Endothelial cell of umbilical vein (primary cell): ENCODE measurements at regions not wholly inside any gene's neighbourhood (a gene's known extent, or its start where the extent isn't known, plus 50 kb on each side); places are given as distances from the start of the nearest gene placed in this dataset.

ENCODE experiments used
- BruUV-seq: library from RNA; stranded (reverse); fragments of 400-500 nt; replicated peaks from 2 replicates; lab custom pipeline; 2021; lab: Mats Ljungman, UMichigan
- CTCF ChIA-PET: fragments of 300-600, 350-600 bp; sonication (Branson Sonifier 250); formaldehyde crosslinking; loops from one replicate; lab custom pipeline; 2021; ENCODE audit warnings: antibody characterized with exemption, inconsistent platforms; lab: Charles Lee
- POLR2A ChIA-PET: fragments of 300-600, 350-600 bp; sonication (Branson Sonifier 250); formaldehyde crosslinking; loops from one replicate; lab custom pipeline; 2021; ENCODE audit warnings: antibody characterized with exemption, inconsistent platforms; lab: Charles Lee
- DNase-seq: peaks from one replicate; pipeline ENCODE4 v3.0.0-alpha.2; 2011; ENCODE audit warnings: low read depth, low spot score
- FAIRE-seq: peaks from 2 replicates; lab custom pipeline; 2011; peaks lifted over from hg19 to GRCh38; lab: Jason Lieb, UNC
- H2AFZ ChIP-seq: 2 replicates; pipeline ENCODE4 v1.6.0; 2012; ENCODE audit warnings: low read depth, low read length, control low read depth, inconsistent platforms
- H3K27ac ChIP-seq: 2 replicates; pipeline ENCODE4 v1.5.1; 2011; ENCODE audit warnings: low read depth, mild to moderate bottlenecking, control low read depth, low read length, moderate library complexity; ENCODE audit not compliant: insufficient read depth
- H3K27me3 ChIP-seq, 2 experiments: 2 replicates each; pipeline versions ENCODE4 v1.6.0 to v1.6.1; 2011; ENCODE audit warnings: low read length in 2 of 2, mixed read lengths in 1 of 2; ENCODE audit not compliant: control insufficient read depth in 2 of 2, insufficient read depth in 2 of 2
- H3K36me3 ChIP-seq, 2 experiments: 2 replicates in 1 of 2; 3 replicates in 1 of 2; pipeline ENCODE4 v1.5.1; 2011; ENCODE audit warnings: low read length in 2 of 2, mild to moderate bottlenecking in 1 of 2, moderate library complexity in 1 of 2; ENCODE audit not compliant: control insufficient read depth in 2 of 2, insufficient read depth in 2 of 2; ENCODE audit errors: extremely low read depth in 1 of 2
- H3K4me1 ChIP-seq: 3 replicates; pipeline ENCODE4 v1.5.1; 2011; ENCODE audit warnings: mild to moderate bottlenecking, low read length; ENCODE audit not compliant: control insufficient read depth, insufficient read depth; ENCODE audit errors: extremely low read depth
- H3K4me2 ChIP-seq: 2 replicates; pipeline ENCODE4 v1.6.1; 2011; ENCODE audit warnings: low read length, control low read depth, mixed read lengths; ENCODE audit not compliant: insufficient read depth
- H3K4me3 ChIP-seq, 3 experiments: fragments of 200-600 bp in 1 of 3; sonication (generic), shearing (Covaris generic) in 1 of 3; replicated peaks in 1 of 3; 2 replicates each; pipeline ENCODE4 v1.5.1; 2011 to 2016; ENCODE audit warnings: control low read depth in 3 of 3, low read length in 3 of 3, mild to moderate bottlenecking in 2 of 3, inconsistent platforms in 1 of 3, low read depth in 1 of 3, moderate library complexity in 1 of 3; ENCODE audit not compliant: insufficient read depth in 1 of 3
- H3K79me2 ChIP-seq: 2 replicates; pipeline ENCODE4 v1.6.0; 2012; ENCODE audit warnings: low read length, inconsistent platforms; ENCODE audit not compliant: control insufficient read depth, insufficient read depth
- H3K9ac ChIP-seq: replicated peaks from 2 replicates; pipeline ENCODE3; 2011; ENCODE audit warnings: low read length, control low read depth; ENCODE audit not compliant: insufficient read depth; ENCODE audit errors: extremely low read depth
- H3K9me1 ChIP-seq: replicated peaks from 3 replicates; pipeline ENCODE4 v1.6.0; 2011; ENCODE audit warnings: mild to moderate bottlenecking, low read length; ENCODE audit not compliant: control insufficient read depth, insufficient read depth; ENCODE audit errors: extremely low read depth
- H3K9me3 ChIP-seq: replicated peaks from 2 replicates; pipeline ENCODE4 v1.5.1; 2012; ENCODE audit warnings: low read length, inconsistent platforms; ENCODE audit not compliant: control insufficient read depth, insufficient read depth
- H4K20me1 ChIP-seq: replicated peaks from 2 replicates; pipeline ENCODE3; 2011; ENCODE audit warnings: mild to moderate bottlenecking, low read length; ENCODE audit not compliant: control insufficient read depth, insufficient read depth; ENCODE audit errors: extremely low read depth
- CTCF ChIP-seq, 2 donors: IDR thresholded peaks; 1 replicate in 1 of 2; 2 replicates in 1 of 2; pipeline ENCODE4 v1.5.1; 2011; ENCODE audit warnings: low read length in 2 of 2, mild to moderate bottlenecking in 2 of 2, moderate library complexity in 2 of 2, control low read depth in 1 of 2, inconsistent platforms in 1 of 2, low read depth in 1 of 2; ENCODE audit not compliant: insufficient read depth in 1 of 2; ENCODE audit errors: extremely low read depth in 1 of 2
- EZH2 ChIP-seq: IDR thresholded peaks from 2 replicates; pipeline ENCODE4 v1.6.1; 2012; ENCODE audit warnings: borderline replicate concordance, low read depth, mild to moderate bottlenecking, moderate library complexity, low read length, inconsistent platforms; ENCODE audit not compliant: severe bottlenecking
- FOS ChIP-seq: IDR thresholded peaks from 2 replicates; pipeline ENCODE4 v1.6.1; 2011; ENCODE audit warnings: mild to moderate bottlenecking, low read length, moderate library complexity, borderline replicate concordance; ENCODE audit not compliant: insufficient read depth
- GATA2 ChIP-seq: IDR thresholded peaks from 2 replicates; pipeline ENCODE4 v1.7.0; 2011; ENCODE audit warnings: low read depth, mild to moderate bottlenecking, moderate library complexity, mixed read lengths, low read length; ENCODE audit not compliant: insufficient read length, insufficient read depth
- JUN ChIP-seq: IDR thresholded peaks from 2 replicates; pipeline ENCODE4 v1.6.1; 2011; ENCODE audit warnings: borderline replicate concordance, low read depth; ENCODE audit not compliant: insufficient read length, insufficient read depth
- MYC ChIP-seq: IDR thresholded peaks from one replicate; pipeline ENCODE4 v1.6.1; 2011; ENCODE audit warnings: mild to moderate bottlenecking, low read depth, low read length
- POLR2A ChIP-seq: IDR thresholded peaks from 2 replicates; pipeline ENCODE4 v1.6.1; 2012; ENCODE audit warnings: low read depth, mild to moderate bottlenecking, control low read depth, low read length
- POLR2AphosphoS5 ChIP-seq: IDR thresholded peaks from 2 replicates; pipeline ENCODE4 v1.6.1; 2012; ENCODE audit warnings: low read depth, mild to moderate bottlenecking, control low read depth, low read length, moderate library complexity; ENCODE audit not compliant: insufficient read depth
- dilution Hi-C: fragments of 300-500 bp; cut with MboI; formaldehyde crosslinking; loops from one replicate; pipeline ENCODE4 v1.15.0; 2019; ENCODE audit warnings: low sequenced_read_pairs; ENCODE audit not compliant: extremely low pct_ligation_motif_present
- intact Hi-C: fragments of 100-400 bp; cut with micrococcal nuclease; formaldehyde crosslinking; loops from one replicate; pipeline ENCODE4 v1.10.0; 2022
- TF ChIP-seq, protein P1 (sequence below): IDR thresholded peaks from 2 replicates; pipeline ENCODE4 v1.6.1; 2011; ENCODE audit not compliant: insufficient read depth, insufficient read length

DNA sequence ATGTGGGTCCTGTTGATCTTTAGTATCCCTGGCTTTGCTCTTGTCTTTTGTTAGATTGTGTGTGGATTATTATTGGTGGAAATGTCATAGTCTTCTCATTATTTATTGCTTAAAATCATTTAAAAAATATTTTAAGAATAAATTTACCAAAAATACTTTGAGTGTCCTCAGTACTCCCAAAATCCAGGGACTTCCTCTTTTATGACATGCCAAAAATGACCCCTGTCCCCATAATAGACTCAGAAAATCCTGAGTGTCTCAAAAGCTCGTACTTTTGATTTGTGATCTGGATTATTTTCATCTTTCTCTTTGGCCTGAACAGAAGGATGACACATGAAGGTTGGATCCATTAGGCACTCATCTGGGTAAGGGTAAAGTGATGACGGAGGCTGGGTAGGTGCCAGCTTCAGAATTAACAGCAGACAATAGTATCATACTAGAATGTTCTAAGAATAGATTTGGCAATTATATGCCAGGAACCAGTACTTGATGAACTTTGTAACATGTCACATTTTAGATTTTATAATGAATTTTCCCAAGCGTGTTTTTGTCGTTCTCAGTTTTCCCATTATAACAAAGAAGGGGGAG is 602.2 kb upstream of the CDH8 start:
- DNase-seq, result no peak
- intact Hi-C loops, result no loop called here
- ChIA-PET POLR2A (no interaction called here), CTCF (no interaction called here)
- H3K4me1 ChIP-seq, result no peaks in the 10 kb centered on the region
- H3K27me3 ChIP-seq, result no peaks in the 10 kb centered on the region
- no peak overlapping the region for H3K9ac ChIP-seq
- TF ChIP-seq, protein P1, sequence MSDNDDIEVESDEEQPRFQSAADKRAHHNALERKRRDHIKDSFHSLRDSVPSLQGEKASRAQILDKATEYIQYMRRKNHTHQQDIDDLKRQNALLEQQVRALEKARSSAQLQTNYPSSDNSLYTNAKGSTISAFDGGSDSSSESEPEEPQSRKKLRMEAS, result no peak
- TF ChIP-seq POLR2AphosphoS5 (no peak), EZH2 (no peak), POLR2A (no peak), JUN (no peak), FOS (no peak), GATA2 (no peak), CTCF (IDR thresholded peaks at IDR 0.05; ENCODE audit: extremely low read depth in 1 of 2, insufficient read depth in 1 of 2, low read depth in 1 of 2, low read length in 2 of 2) (no peak), MYC (no peak)
- no peak overlapping the region for H3K4me2 ChIP-seq
- no peak overlapping the region for H2AFZ ChIP-seq
- no peaks in the 10 kb centered on the region for H3K9me1 ChIP-seq
- H3K36me3 ChIP-seq, result no peaks in the 10 kb centered on the region
- H3K79me2 ChIP-seq, result no peaks in the 10 kb centered on the region
- H3K27ac ChIP-seq, result no peak overlapping the region
- H3K9me3 ChIP-seq, result peaks cover 2% of the 10 kb centered on the region
- FAIRE-seq, result no peak
- dilution Hi-C loops, result no loop called here
- BruUV-seq, result no TSS peak
- no peaks in the 10 kb centered on the region for H4K20me1 ChIP-seq
- H3K4me3 ChIP-seq, result no peak overlapping the region
